ENCODE measurements at regions not wholly inside any gene's neighbourhood (a gene's known extent, or its start where the extent isn't known, plus 50 kb on each side); places are given as distances from the start of the nearest gene placed in this dataset.

GRCh38 chr1:58310469-58310868 lies 236.1 kb downstream of the OMA1 start:
- WGBS: 91% methylated on average over 2 of the region's 2 CpGs
- no peak for DNase-seq (ENCODE audit: low spot score)
- H3K36me3 ChIP-seq (ENCODE audit: control insufficient read depth in 4 of 4, insufficient read depth in 3 of 4, low read depth in 1 of 4, low read length in 3 of 4): no peaks in the 10 kb centered on the region
- no peak for TF ChIP-seq FOXA1 (IDR thresholded peaks at IDR 0.05)
- no peak for TF ChIP-seq RAD21 (IDR thresholded peaks at IDR 0.05)
- TF ChIP-seq, protein P1, sequence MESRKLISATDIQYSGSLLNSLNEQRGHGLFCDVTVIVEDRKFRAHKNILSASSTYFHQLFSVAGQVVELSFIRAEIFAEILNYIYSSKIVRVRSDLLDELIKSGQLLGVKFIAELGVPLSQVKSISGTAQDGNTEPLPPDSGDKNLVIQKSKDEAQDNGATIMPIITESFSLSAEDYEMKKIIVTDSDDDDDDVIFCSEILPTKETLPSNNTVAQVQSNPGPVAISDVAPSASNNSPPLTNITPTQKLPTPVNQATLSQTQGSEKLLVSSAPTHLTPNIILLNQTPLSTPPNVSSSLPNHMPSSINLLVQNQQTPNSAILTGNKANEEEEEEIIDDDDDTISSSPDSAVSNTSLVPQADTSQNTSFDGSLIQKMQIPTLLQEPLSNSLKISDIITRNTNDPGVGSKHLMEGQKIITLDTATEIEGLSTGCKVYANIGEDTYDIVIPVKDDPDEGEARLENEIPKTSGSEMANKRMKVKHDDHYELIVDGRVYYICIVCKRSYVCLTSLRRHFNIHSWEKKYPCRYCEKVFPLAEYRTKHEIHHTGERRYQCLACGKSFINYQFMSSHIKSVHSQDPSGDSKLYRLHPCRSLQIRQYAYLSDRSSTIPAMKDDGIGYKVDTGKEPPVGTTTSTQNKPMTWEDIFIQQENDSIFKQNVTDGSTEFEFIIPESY (IDR thresholded peaks at IDR 0.05): no peak
- TF ChIP-seq ATF3 (IDR thresholded peaks at IDR 0.05): no peak
- TF ChIP-seq, protein P2, sequence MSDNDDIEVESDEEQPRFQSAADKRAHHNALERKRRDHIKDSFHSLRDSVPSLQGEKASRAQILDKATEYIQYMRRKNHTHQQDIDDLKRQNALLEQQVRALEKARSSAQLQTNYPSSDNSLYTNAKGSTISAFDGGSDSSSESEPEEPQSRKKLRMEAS (IDR thresholded peaks at IDR 0.05): no peak
- no peak for TF ChIP-seq GABPA (IDR thresholded peaks at IDR 0.05 in 1 of 2, conservative IDR thresholded peaks at IDR 0.05 in 1 of 2)
- TF ChIP-seq SP1 (IDR thresholded peaks at IDR 0.05): no peak
- TF ChIP-seq NR2F2 (IDR thresholded peaks at IDR 0.05): no peak
- TF ChIP-seq HNF4A (conservative IDR thresholded peaks at IDR 0.05): no peak
- H3K9ac ChIP-seq (ENCODE audit: low read depth in 1 of 2, low read length in 2 of 2): no peak overlapping the region
- H3K4me1 ChIP-seq (ENCODE audit: control insufficient read depth in 4 of 4, insufficient read depth in 4 of 4, low read length in 3 of 4): peaks cover 0 to under 1% (median 0%) of the 10 kb centered on the region in 4 donors
- no peaks in the 10 kb centered on the region for H3K9me3 ChIP-seq (ENCODE audit: control insufficient read depth in 4 of 4, low read length in 3 of 4)
- no peak overlapping the region for H3K27ac ChIP-seq (ENCODE audit: low read depth in 1 of 2, low read length in 2 of 2)
- H3K27me3 ChIP-seq (ENCODE audit: control insufficient read depth in 4 of 4, insufficient read depth in 4 of 4, low read length in 3 of 4): no peaks in the 10 kb centered on the region
- H3K4me3 ChIP-seq (ENCODE audit: low read depth in 1 of 3, low read length in 3 of 3): no peak overlapping the region

DNA sequence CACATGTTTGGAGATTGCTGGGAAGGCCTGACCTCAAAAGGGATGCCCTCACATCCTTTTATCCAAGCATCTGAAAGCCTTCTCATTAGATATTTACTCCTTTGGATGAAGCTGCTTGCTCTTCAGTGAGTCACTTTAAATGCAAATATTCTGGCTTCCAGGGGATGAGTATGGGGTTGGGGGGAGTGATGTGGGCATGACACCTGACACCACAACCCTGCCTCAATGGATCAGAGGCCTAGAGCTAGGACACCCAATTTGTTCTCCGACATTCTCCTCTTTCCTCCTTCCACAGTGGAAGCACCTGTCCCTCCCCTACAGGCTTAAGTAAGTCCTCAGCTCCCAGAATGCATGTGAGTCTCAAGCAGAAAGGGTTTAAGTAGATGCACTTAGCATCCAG lies 238.3 kb downstream of the OMA1 start:
- no peak for DNase-seq (ENCODE audit: low spot score)
- 79% methylated on average over 1 of the region's 1 CpG for WGBS
- Histone ChIP-seq H3K9me3 (ENCODE audit: control insufficient read depth in 4 of 4, low read length in 3 of 4) (no peaks in the 10 kb centered on the region), H3K4me3 (ENCODE audit: low read depth in 1 of 3, low read length in 3 of 3) (no peak overlapping the region), H3K27me3 (ENCODE audit: control insufficient read depth in 4 of 4, insufficient read depth in 4 of 4, low read length in 3 of 4) (no peaks in the 10 kb centered on the region), H3K27ac (ENCODE audit: low read depth in 1 of 2, low read length in 2 of 2) (no peak overlapping the region), H3K4me1 (ENCODE audit: control insufficient read depth in 4 of 4, insufficient read depth in 4 of 4, low read length in 3 of 4) (no peaks in the 10 kb centered on the region), H3K36me3 (ENCODE audit: control insufficient read depth in 4 of 4, insufficient read depth in 3 of 4, low read depth in 1 of 4, low read length in 3 of 4) (no peaks in the 10 kb centered on the region), H3K9ac (ENCODE audit: low read depth in 1 of 2, low read length in 2 of 2) (no peak overlapping the region)
- TF ChIP-seq ATF3 (IDR thresholded peaks at IDR 0.05) (no peak), CTCF (IDR thresholded peaks at IDR 0.05; ENCODE audit: low read depth, low read length, missing input control) (no peak), HNF4A (conservative IDR thresholded peaks at IDR 0.05) (no peak), RAD21 (IDR thresholded peaks at IDR 0.05) (no peak), EGR1 (IDR thresholded peaks at IDR 0.05; ENCODE audit: low read depth in 2 of 2) (no peak), TAF1 (conservative IDR thresholded peaks at IDR 0.05) (no peak), REST (IDR thresholded peaks at IDR 0.05) (no peak), FOXA1 (IDR thresholded peaks at IDR 0.05) (no peak), YY1 (IDR thresholded peaks at IDR 0.05) (no peak), SP1 (IDR thresholded peaks at IDR 0.05) (no peak), GABPA (IDR thresholded peaks at IDR 0.05 in 1 of 2, conservative IDR thresholded peaks at IDR 0.05 in 1 of 2) (no peak)
- TF ChIP-seq, protein P1 (IDR thresholded peaks at IDR 0.05): no peak
- TF ChIP-seq, protein P2 (IDR thresholded peaks at IDR 0.05): no peak

Data from liver (tissue), 8 donors.